Osteoblast (primary cell): ENCODE measurements at regions not wholly inside any gene's neighbourhood (a gene's known extent, or its start where the extent isn't known, plus 50 kb on each side); places are given as distances from the start of the nearest gene placed in this dataset.

ENCODE experiments used
- DNase-seq: peaks from one replicate; pipeline ENCODE4 v3.0.0; 2011; ENCODE audit warnings: low spot score, mixed read lengths; ENCODE audit not compliant: insufficient read length; ENCODE audit errors: missing footprints
- H2AFZ ChIP-seq: 2 replicates; pipeline ENCODE4 v1.6.0; 2011; ENCODE audit warnings: mild to moderate bottlenecking, low read length
- H3K27ac ChIP-seq: 2 replicates; pipeline ENCODE4 v1.5.1; 2011; ENCODE audit warnings: mild to moderate bottlenecking, low read depth, low read length, moderate library complexity
- H3K27me3 ChIP-seq: 2 replicates; pipeline ENCODE4 v1.6.0; 2012; ENCODE audit warnings: mild to moderate bottlenecking, control low read depth, inconsistent platforms, low read length, moderate library complexity; ENCODE audit not compliant: insufficient read depth
- H3K36me3 ChIP-seq: 2 replicates; pipeline ENCODE4 v1.5.1; 2011; ENCODE audit warnings: mild to moderate bottlenecking, low read length, control low read depth, moderate library complexity; ENCODE audit not compliant: insufficient read depth
- H3K4me1 ChIP-seq: 2 replicates; pipeline ENCODE4 v1.5.1; 2011; ENCODE audit warnings: mild to moderate bottlenecking, low read length, control low read depth, moderate library complexity; ENCODE audit not compliant: insufficient read depth
- H3K4me2 ChIP-seq: 2 replicates; pipeline ENCODE4 v1.6.0; 2011; ENCODE audit warnings: mild to moderate bottlenecking, low read length; ENCODE audit not compliant: insufficient read depth
- H3K4me3 ChIP-seq: fragments of 200-600 bp; sonication (generic); 3 replicates; pipeline ENCODE4 v1.5.1; 2012; ENCODE audit warnings: mild to moderate bottlenecking, low read length, inconsistent platforms; ENCODE audit not compliant: insufficient read depth
- H3K79me2 ChIP-seq: 2 replicates; pipeline ENCODE4 v1.6.0; 2012; ENCODE audit warnings: mild to moderate bottlenecking, low read length, control low read depth, inconsistent platforms; ENCODE audit not compliant: insufficient read depth
- H3K9me3 ChIP-seq: 2 replicates; pipeline ENCODE4 v1.5.1; 2011; ENCODE audit warnings: low read depth, low read length, control low read depth
- H4K20me1 ChIP-seq: 2 replicates; pipeline ENCODE4 v1.6.0; 2012; ENCODE audit warnings: mild to moderate bottlenecking, low read length, control low read depth; ENCODE audit not compliant: insufficient read depth
- CTCF ChIP-seq: IDR thresholded peaks from 2 replicates; pipeline ENCODE4 v1.5.1; 2011; ENCODE audit warnings: mild to moderate bottlenecking, low read depth, low read length, moderate library complexity; ENCODE audit errors: extremely low read depth

- Histone ChIP-seq H3K4me1 (no peaks in the 10 kb centered on the region), H3K4me3 (no peak overlapping the region), H3K9me3 (no peaks in the 10 kb centered on the region), H3K27ac (no peak overlapping the region), H4K20me1 (no peaks in the 10 kb centered on the region), H3K27me3 (no peaks in the 10 kb centered on the region), H2AFZ (no peak overlapping the region), H3K4me2 (no peak overlapping the region), H3K36me3 (no peaks in the 10 kb centered on the region), H3K79me2 (no peaks in the 10 kb centered on the region)
- TF ChIP-seq CTCF, result no peak
- no peak for DNase-seq
Observed at GRCh38 chrX:87901060-87901459, 383.5 kb downstream of the KLHL4 start.

GRCh38 chrX:87914726-87915125 lies 397.1 kb downstream of the KLHL4 start:
- Histone ChIP-seq H3K79me2 (no peaks in the 10 kb centered on the region), H3K4me3 (no peak overlapping the region), H3K27me3 (no peaks in the 10 kb centered on the region), H3K36me3 (no peaks in the 10 kb centered on the region), H2AFZ (no peak overlapping the region), H3K9me3 (no peaks in the 10 kb centered on the region), H4K20me1 (no peaks in the 10 kb centered on the region), H3K27ac (no peak overlapping the region), H3K4me2 (no peak overlapping the region), H3K4me1 (no peaks in the 10 kb centered on the region)
- no peak for DNase-seq
- no peak for TF ChIP-seq CTCF

GRCh38 chrX:87924619-87925018 lies 407.0 kb downstream of the KLHL4 start:
- Histone ChIP-seq H3K9me3 (no peaks in the 10 kb centered on the region), H3K27ac (no peak overlapping the region), H3K36me3 (no peaks in the 10 kb centered on the region), H3K79me2 (no peaks in the 10 kb centered on the region), H3K4me3 (no peak overlapping the region), H3K4me2 (no peak overlapping the region), H3K4me1 (no peaks in the 10 kb centered on the region), H2AFZ (no peak overlapping the region), H4K20me1 (no peaks in the 10 kb centered on the region), H3K27me3 (no peaks in the 10 kb centered on the region)
- no peak for DNase-seq
- no peak for TF ChIP-seq CTCF

GRCh38 chrX:87941841-87942240 lies 424.2 kb downstream of the KLHL4 start:
- peak; percentile 1 for DNase-seq
- H4K20me1 ChIP-seq, result no peaks in the 10 kb centered on the region
- H3K27me3 ChIP-seq, result no peaks in the 10 kb centered on the region
- H3K4me3 ChIP-seq, result no peak overlapping the region
- H3K36me3 ChIP-seq, result no peaks in the 10 kb centered on the region
- H3K79me2 ChIP-seq, result no peaks in the 10 kb centered on the region
- H3K4me2 ChIP-seq, result no peak overlapping the region
- peaks cover 3% of the 10 kb centered on the region for H3K9me3 ChIP-seq
- H3K4me1 ChIP-seq, result no peaks in the 10 kb centered on the region
- no peak overlapping the region for H3K27ac ChIP-seq
- TF ChIP-seq CTCF, result no peak
- H2AFZ ChIP-seq, result no peak overlapping the region
